DOHH2 (cell line): ENCODE measurements at regions not wholly inside any gene's neighbourhood (a gene's known extent, or its start where the extent isn't known, plus 50 kb on each side); places are given as distances from the start of the nearest gene placed in this dataset.

Experiments
- H3F3A ChIP-seq: fragments of 200-600 bp; sonication (generic), shearing (Covaris generic); 2 replicates; pipeline ENCODE4 v1.6.0; 2016; ENCODE audit warnings: antibody characterized with exemption, mild to moderate bottlenecking; ENCODE audit not compliant: control insufficient read depth, insufficient read depth
- H3K27ac ChIP-seq: fragments of 200-600 bp; sonication (generic); 2 replicates; pipeline ENCODE4 v1.5.1; 2014; ENCODE audit warnings: low read depth, mild to moderate bottlenecking, low read length, moderate library complexity
- H3K27me3 ChIP-seq: fragments of 200-600 bp; sonication (generic); 2 replicates; pipeline ENCODE4 v1.6.1; 2014; ENCODE audit warnings: mild to moderate bottlenecking, low read length, mixed read lengths; ENCODE audit not compliant: control insufficient read depth
- H3K36me3 ChIP-seq: fragments of 200-600 bp; sonication (generic); 2 replicates; pipeline ENCODE4 v1.6.1; 2014; ENCODE audit warnings: mild to moderate bottlenecking, low read length, moderate library complexity, mixed read lengths; ENCODE audit not compliant: control insufficient read depth
- H3K4me1 ChIP-seq: fragments of 200-600 bp; sonication (generic); 2 replicates; pipeline ENCODE4 v1.6.1; 2014; ENCODE audit warnings: mild to moderate bottlenecking, low read length, mixed read lengths; ENCODE audit not compliant: control insufficient read depth
- H3K4me2 ChIP-seq: fragments of 200-600 bp; sonication (generic); 2 replicates; pipeline ENCODE4 v1.6.0; 2014; ENCODE audit warnings: mild to moderate bottlenecking, low read length, moderate library complexity
- H3K4me3 ChIP-seq: fragments of 200-600 bp; sonication (generic); 2 replicates; pipeline ENCODE4 v1.5.1; 2014; ENCODE audit warnings: mild to moderate bottlenecking, low read length, mixed read lengths
- H3K79me2 ChIP-seq: fragments of 200-600 bp; sonication (generic); 2 replicates; pipeline ENCODE4 v1.6.1; 2014; ENCODE audit warnings: mild to moderate bottlenecking, low read length, mixed read lengths; ENCODE audit not compliant: control insufficient read depth
- H3K9me2 ChIP-seq: fragments of 200-600 bp; sonication (generic); replicated peaks from 2 replicates; pipeline ENCODE4 v1.6.1; 2014; ENCODE audit warnings: mild to moderate bottlenecking, low read length, mixed read lengths; ENCODE audit not compliant: control insufficient read depth
- H3K9me3 ChIP-seq: fragments of 200-600 bp; sonication (generic); 2 replicates; pipeline ENCODE4 v1.6.1; 2014; ENCODE audit warnings: antibody characterized with exemption, low read length, mixed read lengths; ENCODE audit not compliant: control insufficient read depth, insufficient read depth
- H4K20me1 ChIP-seq: fragments of 200-600 bp; sonication (generic); 2 replicates; pipeline ENCODE4 v1.6.0; 2014; ENCODE audit warnings: low read depth, mild to moderate bottlenecking, antibody characterized with exemption, low read length, moderate library complexity; ENCODE audit not compliant: control insufficient read depth, insufficient read depth
- EZH2phosphoT487 ChIP-seq: fragments of 200-600 bp; sonication (generic); IDR thresholded peaks from 2 replicates; pipeline ENCODE4 v1.6.1; 2017; ENCODE audit warnings: borderline replicate concordance, mild to moderate bottlenecking, antibody characterized with exemption, low read length, moderate library complexity, mixed read lengths
- TF ChIP-seq, protein P1 (sequence below): fragments of 200-600 bp; sonication (generic); IDR thresholded peaks from one replicate; pipeline ENCODE4 v1.5.1; 2014; ENCODE audit warnings: antibody characterized with exemption, mild to moderate bottlenecking, low read depth, low read length; ENCODE audit not compliant: poor library complexity, severe bottlenecking

DNA sequence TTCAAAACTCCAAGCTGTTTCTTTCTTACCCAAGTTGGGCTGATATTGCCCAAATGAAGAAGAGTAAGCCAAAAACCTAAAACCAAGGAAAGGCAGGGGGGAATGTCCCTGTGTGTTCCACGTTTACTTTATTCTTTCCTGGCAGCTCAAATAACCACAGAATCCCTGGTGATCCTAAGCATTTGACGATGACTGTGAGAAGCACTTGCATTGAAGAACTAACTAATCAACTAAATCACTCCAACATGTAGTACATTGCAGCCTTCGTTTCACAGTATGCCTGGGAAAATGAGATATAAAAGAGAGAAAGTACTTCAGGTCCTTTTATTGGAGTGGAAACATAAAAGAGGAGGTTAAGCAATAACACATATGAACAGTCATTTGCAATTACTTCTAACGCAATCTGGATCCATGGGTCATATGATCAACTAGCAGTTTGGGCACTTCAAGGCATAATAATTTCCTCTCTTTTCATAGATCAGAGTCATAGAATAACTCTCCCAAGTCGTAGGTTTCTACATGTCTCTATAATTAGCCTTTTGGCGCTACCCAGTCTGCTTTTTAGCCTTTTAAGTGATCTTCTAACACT lies 338.4 kb downstream of the TMEM167A start:
- H4K20me1 ChIP-seq, result no peaks in the 10 kb centered on the region
- no peak overlapping the region for H3K27ac ChIP-seq
- no peaks in the 10 kb centered on the region for H3K9me2 ChIP-seq
- TF ChIP-seq, protein P1, sequence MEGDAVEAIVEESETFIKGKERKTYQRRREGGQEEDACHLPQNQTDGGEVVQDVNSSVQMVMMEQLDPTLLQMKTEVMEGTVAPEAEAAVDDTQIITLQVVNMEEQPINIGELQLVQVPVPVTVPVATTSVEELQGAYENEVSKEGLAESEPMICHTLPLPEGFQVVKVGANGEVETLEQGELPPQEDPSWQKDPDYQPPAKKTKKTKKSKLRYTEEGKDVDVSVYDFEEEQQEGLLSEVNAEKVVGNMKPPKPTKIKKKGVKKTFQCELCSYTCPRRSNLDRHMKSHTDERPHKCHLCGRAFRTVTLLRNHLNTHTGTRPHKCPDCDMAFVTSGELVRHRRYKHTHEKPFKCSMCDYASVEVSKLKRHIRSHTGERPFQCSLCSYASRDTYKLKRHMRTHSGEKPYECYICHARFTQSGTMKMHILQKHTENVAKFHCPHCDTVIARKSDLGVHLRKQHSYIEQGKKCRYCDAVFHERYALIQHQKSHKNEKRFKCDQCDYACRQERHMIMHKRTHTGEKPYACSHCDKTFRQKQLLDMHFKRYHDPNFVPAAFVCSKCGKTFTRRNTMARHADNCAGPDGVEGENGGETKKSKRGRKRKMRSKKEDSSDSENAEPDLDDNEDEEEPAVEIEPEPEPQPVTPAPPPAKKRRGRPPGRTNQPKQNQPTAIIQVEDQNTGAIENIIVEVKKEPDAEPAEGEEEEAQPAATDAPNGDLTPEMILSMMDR, result no peak
- no peak for TF ChIP-seq EZH2phosphoT487
- H3K4me1 ChIP-seq, result no peaks in the 10 kb centered on the region
- H3K9me3 ChIP-seq, result no peaks in the 10 kb centered on the region
- no peak overlapping the region for H3K4me3 ChIP-seq
- peaks cover 4% of the 10 kb centered on the region; the same call in 1 of the 2 replicates for H3K27me3 ChIP-seq
- H3K36me3 ChIP-seq, result no peaks in the 10 kb centered on the region
- no peaks in the 10 kb centered on the region for H3K79me2 ChIP-seq
- H3K4me2 ChIP-seq, result no peak overlapping the region
- no peaks in the 10 kb centered on the region for H3F3A ChIP-seq

DNA sequence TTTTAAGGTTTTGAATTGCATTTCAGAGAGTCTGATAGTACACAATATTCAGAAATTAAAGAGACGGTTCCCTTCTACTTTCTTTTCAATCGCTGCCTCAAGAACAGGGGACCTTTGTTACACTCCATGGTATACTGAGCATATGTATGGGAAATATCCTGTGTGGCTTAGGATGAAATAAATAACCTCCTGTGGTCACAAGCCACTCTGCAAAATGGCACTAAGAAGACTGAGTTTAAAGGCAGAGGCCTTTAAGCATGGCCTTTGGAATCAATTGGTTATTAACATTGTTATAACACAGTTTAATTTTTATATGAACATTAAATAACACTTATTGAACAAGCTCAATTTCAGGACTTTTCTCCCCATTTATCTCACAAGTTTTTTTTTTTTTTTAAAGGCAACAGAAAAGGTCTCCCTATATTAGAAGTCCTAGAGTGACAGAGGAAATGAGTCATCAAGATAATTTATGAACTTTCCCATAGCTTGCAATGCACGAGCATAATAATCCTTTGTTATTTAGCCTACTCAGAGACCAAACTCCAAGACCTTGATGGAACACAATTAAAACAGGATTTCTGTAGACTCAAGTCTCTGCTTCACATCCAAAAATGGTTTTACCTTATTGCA lies 341.9 kb downstream of the TMEM167A start:
- H3K27me3 ChIP-seq, result peaks cover 4% of the 10 kb centered on the region; the same call in 1 of the 2 replicates
- no peaks in the 10 kb centered on the region for H3K79me2 ChIP-seq
- TF ChIP-seq, protein P1, result no peak
- no peak for TF ChIP-seq EZH2phosphoT487
- no peaks in the 10 kb centered on the region for H4K20me1 ChIP-seq
- H3K9me3 ChIP-seq, result no peaks in the 10 kb centered on the region
- H3K9me2 ChIP-seq, result no peaks in the 10 kb centered on the region
- no peak overlapping the region for H3K4me3 ChIP-seq
- H3K27ac ChIP-seq, result no peak overlapping the region
- no peaks in the 10 kb centered on the region for H3K36me3 ChIP-seq
- H3K4me1 ChIP-seq, result no peaks in the 10 kb centered on the region
- no peaks in the 10 kb centered on the region for H3F3A ChIP-seq
- H3K4me2 ChIP-seq, result no peak overlapping the region

DNA sequence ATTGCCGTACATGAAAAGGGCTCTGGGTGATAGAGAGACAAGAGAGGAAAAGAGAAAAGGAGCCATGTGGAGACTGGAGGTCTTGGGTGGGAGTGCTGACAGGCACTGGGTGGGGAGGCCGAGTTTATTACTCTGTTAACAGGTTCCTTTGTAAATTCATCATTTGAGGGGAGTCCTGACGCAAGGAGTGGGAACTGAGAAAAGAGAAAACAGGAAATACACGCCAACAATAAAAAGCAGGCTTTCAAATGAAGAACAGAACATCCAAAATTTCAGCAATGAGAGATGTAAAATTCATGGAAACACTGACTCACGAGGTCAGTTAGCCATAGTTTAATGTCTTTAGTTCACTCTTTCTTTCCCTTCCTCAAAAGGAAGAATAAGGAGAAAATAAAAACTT lies 342.8 kb downstream of the TMEM167A start:
- Histone ChIP-seq H3K27ac (no peak overlapping the region), H3K4me2 (no peak overlapping the region), H3F3A (no peaks in the 10 kb centered on the region), H3K4me3 (no peak overlapping the region), H4K20me1 (no peaks in the 10 kb centered on the region), H3K36me3 (no peaks in the 10 kb centered on the region), H3K79me2 (no peaks in the 10 kb centered on the region), H3K4me1 (no peaks in the 10 kb centered on the region), H3K9me2 (no peaks in the 10 kb centered on the region), H3K27me3 (peaks cover 4% of the 10 kb centered on the region; the same call in 1 of the 2 replicates), H3K9me3 (no peaks in the 10 kb centered on the region)
- TF ChIP-seq, protein P1, result no peak
- TF ChIP-seq EZH2phosphoT487, result no peak
